Stimulated activated naive CD8-positive, alpha-beta T cell treated with anti-CD3 and anti-CD28 coated beads, Interleukin-15, Interleukin-2, amounts not matched to agents 100 ng/mL and 50 ng/mL, for 24 hours (primary cell): ENCODE measurements at regions not wholly inside any gene's neighbourhood (a gene's known extent, or its start where the extent isn't known, plus 50 kb on each side); places are given as distances from the start of the nearest gene placed in this dataset.
"Not testable (repeated sequence)": the region's sequence is repeated elsewhere in the genome, so short reads cannot be mapped to it uniquely, and the experiment has no call there.

Experiments
- H3K27ac Mint-ChIP-seq: one replicate; pipeline ENCODE4 v1.8.0; 2021; ENCODE audit warnings: mild to moderate bottlenecking, mixed read lengths
- H3K27me3 Mint-ChIP-seq: one replicate; pipeline ENCODE4 v1.8.0; 2021; ENCODE audit warnings: mixed read lengths
- H3K36me3 Mint-ChIP-seq: one replicate; pipeline ENCODE4 v1.8.0; 2021; ENCODE audit warnings: low read depth, mixed read lengths
- H3K4me1 Mint-ChIP-seq: one replicate; pipeline ENCODE4 v1.8.0; 2021; ENCODE audit warnings: low read depth, mixed read lengths
- H3K4me3 Mint-ChIP-seq: one replicate; pipeline ENCODE4 v1.8.0; 2021; ENCODE audit warnings: mild to moderate bottlenecking, mixed read lengths
- H3K9me3 Mint-ChIP-seq: one replicate; pipeline ENCODE4 v1.8.0; 2021; ENCODE audit warnings: mixed read lengths

GRCh38 chr14:106257569-106257994 is 731.2 kb downstream of the TMEM121 start:
- not testable (repeated sequence) for H3K4me3 Mint-ChIP-seq, H3K27me3 Mint-ChIP-seq, H3K36me3 Mint-ChIP-seq, H3K4me1 Mint-ChIP-seq, H3K9me3 Mint-ChIP-seq, H3K27ac Mint-ChIP-seq

- Mint-ChIP-seq H3K4me1 (no peaks in the 10 kb centered on the region), H3K9me3 (no peaks in the 10 kb centered on the region), H3K4me3 (no peak overlapping the region), H3K27me3 (peaks cover 10% of the 10 kb centered on the region), H3K36me3 (no peaks in the 10 kb centered on the region), H3K27ac (no peak overlapping the region)
Measured at GRCh38 chr14:106268013-106268727, 741.8 kb downstream of the TMEM121 start.

- H3K27ac Mint-ChIP-seq: no peak overlapping the region
- no peaks in the 10 kb centered on the region for H3K9me3 Mint-ChIP-seq
- peak overlapping the region; percentile 10 for H3K4me3 Mint-ChIP-seq
- no peaks in the 10 kb centered on the region for H3K4me1 Mint-ChIP-seq
- H3K36me3 Mint-ChIP-seq: no peaks in the 10 kb centered on the region
- peaks cover 15% of the 10 kb centered on the region for H3K27me3 Mint-ChIP-seq
Measured at GRCh38 chr14:106269029-106269428, 742.6 kb downstream of the TMEM121 start.

- Mint-ChIP-seq H3K4me3 (no peak overlapping the region), H3K4me1 (no peaks in the 10 kb centered on the region), H3K27ac (no peak overlapping the region), H3K36me3 (no peaks in the 10 kb centered on the region), H3K9me3 (no peaks in the 10 kb centered on the region), H3K27me3 (peaks cover 16% of the 10 kb centered on the region)
Measured at GRCh38 chr14:106269451-106270204, 743.2 kb downstream of the TMEM121 start.

GRCh38 chr14:106270476-106271121 is 744.2 kb downstream of the TMEM121 start:
- H3K9me3 Mint-ChIP-seq, H3K4me3 Mint-ChIP-seq, H3K4me1 Mint-ChIP-seq, H3K27ac Mint-ChIP-seq, H3K36me3 Mint-ChIP-seq: not testable (repeated sequence)
- peaks cover 16% of the 10 kb centered on the region for H3K27me3 Mint-ChIP-seq

GRCh38 chr14:106276326-106277267 is 750.2 kb downstream of the TMEM121 start:
- Mint-ChIP-seq H3K9me3 (no peaks in the 10 kb centered on the region), H3K27me3 (peaks cover 25% of the 10 kb centered on the region), H3K27ac (no peak overlapping the region), H3K4me3 (no peak overlapping the region), H3K4me1 (peaks cover 15% of the 10 kb centered on the region), H3K36me3 (no peaks in the 10 kb centered on the region)

- Mint-ChIP-seq H3K4me1 (peaks cover 15% of the 10 kb centered on the region), H3K27me3 (peaks cover 25% of the 10 kb centered on the region), H3K4me3 (no peak overlapping the region), H3K27ac (no peak overlapping the region), H3K9me3 (no peaks in the 10 kb centered on the region), H3K36me3 (no peaks in the 10 kb centered on the region)
Measured at GRCh38 chr14:106277503-106277902, 751.1 kb downstream of the TMEM121 start.

GRCh38 chr14:106280876-106281275 is 754.5 kb downstream of the TMEM121 start:
- Mint-ChIP-seq H3K4me3 (no peak overlapping the region), H3K9me3 (no peaks in the 10 kb centered on the region), H3K27me3 (peaks cover 19% of the 10 kb centered on the region), H3K4me1 (peaks cover 14% of the 10 kb centered on the region), H3K36me3 (no peaks in the 10 kb centered on the region), H3K27ac (no peak overlapping the region)

- Mint-ChIP-seq H3K36me3 (no peaks in the 10 kb centered on the region), H3K9me3 (no peaks in the 10 kb centered on the region), H3K4me1 (no peaks in the 10 kb centered on the region), H3K27ac (no peak overlapping the region), H3K27me3 (peaks cover 13% of the 10 kb centered on the region), H3K4me3 (no peak overlapping the region)
Measured at GRCh38 chr14:106286697-106287290, 760.4 kb downstream of the TMEM121 start.

- no peaks in the 10 kb centered on the region for H3K36me3 Mint-ChIP-seq
- no peak overlapping the region for H3K4me3 Mint-ChIP-seq
- H3K27ac Mint-ChIP-seq: no peak overlapping the region
- H3K27me3 Mint-ChIP-seq: peaks cover 13% of the 10 kb centered on the region
- no peaks in the 10 kb centered on the region for H3K9me3 Mint-ChIP-seq
- H3K4me1 Mint-ChIP-seq: no peaks in the 10 kb centered on the region
Measured at GRCh38 chr14:106287506-106287905, 761.1 kb downstream of the TMEM121 start.

- Mint-ChIP-seq H3K4me1 (no peaks in the 10 kb centered on the region), H3K27ac (no peak overlapping the region), H3K4me3 (no peak overlapping the region), H3K36me3 (no peaks in the 10 kb centered on the region), H3K9me3 (no peaks in the 10 kb centered on the region), H3K27me3 (peaks cover 17% of the 10 kb centered on the region)
Measured at GRCh38 chr14:106291626-106292025, 765.2 kb downstream of the TMEM121 start.

GRCh38 chr14:106294324-106294723 is 767.9 kb downstream of the TMEM121 start:
- no peaks in the 10 kb centered on the region for H3K36me3 Mint-ChIP-seq
- H3K4me1 Mint-ChIP-seq: no peaks in the 10 kb centered on the region
- H3K9me3 Mint-ChIP-seq: no peaks in the 10 kb centered on the region
- no peak overlapping the region for H3K4me3 Mint-ChIP-seq
- H3K27ac Mint-ChIP-seq: no peak overlapping the region
- H3K27me3 Mint-ChIP-seq: peaks cover 17% of the 10 kb centered on the region

- peaks cover 13% of the 10 kb centered on the region for H3K4me1 Mint-ChIP-seq
- peaks cover 10% of the 10 kb centered on the region for H3K27me3 Mint-ChIP-seq
- not testable (repeated sequence) for H3K9me3 Mint-ChIP-seq, H3K27ac Mint-ChIP-seq, H3K4me3 Mint-ChIP-seq, H3K36me3 Mint-ChIP-seq
Measured at GRCh38 chr14:106300951-106301510, 774.6 kb downstream of the TMEM121 start.

GRCh38 chr14:106301609-106302008 is 775.2 kb downstream of the TMEM121 start:
- H3K9me3 Mint-ChIP-seq, H3K36me3 Mint-ChIP-seq, H3K27ac Mint-ChIP-seq, H3K4me3 Mint-ChIP-seq: not testable (repeated sequence)
- Mint-ChIP-seq H3K27me3 (peaks cover 10% of the 10 kb centered on the region), H3K4me1 (peaks cover 13% of the 10 kb centered on the region)
